HS-27A (cell line): ENCODE measurements at regions not wholly inside any gene's neighbourhood (a gene's known extent, or its start where the extent isn't known, plus 50 kb on each side); places are given as distances from the start of the nearest gene placed in this dataset.
"Not testable (repeated sequence)": the region's sequence is repeated elsewhere in the genome, so short reads cannot be mapped to it uniquely, and the experiment has no call there.

Experiments
- DNase-seq: peaks from one replicate; pipeline ENCODE4 v3.0.0-alpha.2; 2012; ENCODE audit warnings: low read depth, missing footprints

- peak; percentile 23 for DNase-seq
These were observed 115.5 kb upstream of the G2E3 start for GRCh38 chr14:30443368-30444007.

- no peak for DNase-seq
These were observed 114.5 kb upstream of the G2E3 start for GRCh38 chr14:30444451-30444850.

- DNase-seq = no peak
These were observed 113.8 kb upstream of the G2E3 start for GRCh38 chr14:30445011-30445793.

GRCh38 chr14:30445852-30446251, 113.1 kb upstream of the G2E3 start:
- DNase-seq = no peak

- DNase-seq = no peak
These were observed 108.1 kb upstream of the G2E3 start for GRCh38 chr14:30450631-30451545.

- DNase-seq = no peak
These were observed 102.7 kb upstream of the G2E3 start for GRCh38 chr14:30456296-30456695.

- no peak for DNase-seq
These were observed 96.6 kb upstream of the G2E3 start for GRCh38 chr14:30462358-30462757.

GRCh38 chr14:30464481-30464880, 94.5 kb upstream of the G2E3 start:
- no peak for DNase-seq

- no peak for DNase-seq
These were observed 90.6 kb upstream of the G2E3 start for GRCh38 chr14:30468354-30468753.

- DNase-seq = no peak
These were observed 87.0 kb upstream of the G2E3 start for GRCh38 chr14:30471980-30472379.

GRCh38 chr14:30473846-30474696, 84.9 kb upstream of the G2E3 start:
- DNase-seq = not testable (repeated sequence)

- no peak for DNase-seq
These were observed 76.7 kb upstream of the G2E3 start for GRCh38 chr14:30482276-30482675.

- no peak for DNase-seq
These were observed 74.8 kb upstream of the G2E3 start for GRCh38 chr14:30484201-30484600.

GRCh38 chr14:30484976-30485375, 74.0 kb upstream of the G2E3 start:
- DNase-seq = no peak

GRCh38 chr14:30496852-30497251, 62.1 kb upstream of the G2E3 start:
- no peak for DNase-seq

GRCh38 chr14:30499358-30499757, 59.6 kb upstream of the G2E3 start:
- no peak for DNase-seq

GRCh38 chr14:30500222-30500621, 58.7 kb upstream of the G2E3 start:
- DNase-seq = no peak

GRCh38 chr14:30507209-30507608, 51.7 kb upstream of the G2E3 start:
- DNase-seq = no peak
